ENCODE measurements at regions not wholly inside any gene's neighbourhood (a gene's known extent, or its start where the extent isn't known, plus 50 kb on each side); places are given as distances from the start of the nearest gene placed in this dataset.

- DNase-seq (ENCODE audit: low spot score): no peak
Observed at GRCh38 chr10:131799429-131799828, 101.4 kb upstream of the PPP2R2D start.

- no peak for DNase-seq (ENCODE audit: low spot score)
Observed at GRCh38 chr10:131802156-131802915, 98.5 kb upstream of the PPP2R2D start.

DNA sequence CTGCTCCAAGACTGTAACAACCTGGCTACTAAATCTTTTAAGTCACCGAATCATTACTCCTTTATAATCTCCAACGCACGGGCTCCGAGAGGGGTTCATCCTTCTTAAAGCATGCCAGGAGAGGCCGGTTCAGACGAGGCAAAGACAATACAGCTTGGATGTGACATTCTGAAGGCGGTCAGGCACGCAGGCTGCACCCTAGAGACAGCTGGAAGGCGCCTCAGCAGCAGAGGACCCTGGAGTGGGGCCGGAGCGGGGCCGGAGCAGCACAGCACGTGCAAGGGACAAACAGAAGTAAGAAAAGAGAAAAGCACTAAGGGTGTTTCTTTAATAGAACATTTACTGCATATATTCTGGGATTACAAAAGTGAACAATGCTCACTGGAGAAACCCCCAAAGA is 97.8 kb upstream of the PPP2R2D start:
- DNase-seq (ENCODE audit: low spot score): no peak

DNA sequence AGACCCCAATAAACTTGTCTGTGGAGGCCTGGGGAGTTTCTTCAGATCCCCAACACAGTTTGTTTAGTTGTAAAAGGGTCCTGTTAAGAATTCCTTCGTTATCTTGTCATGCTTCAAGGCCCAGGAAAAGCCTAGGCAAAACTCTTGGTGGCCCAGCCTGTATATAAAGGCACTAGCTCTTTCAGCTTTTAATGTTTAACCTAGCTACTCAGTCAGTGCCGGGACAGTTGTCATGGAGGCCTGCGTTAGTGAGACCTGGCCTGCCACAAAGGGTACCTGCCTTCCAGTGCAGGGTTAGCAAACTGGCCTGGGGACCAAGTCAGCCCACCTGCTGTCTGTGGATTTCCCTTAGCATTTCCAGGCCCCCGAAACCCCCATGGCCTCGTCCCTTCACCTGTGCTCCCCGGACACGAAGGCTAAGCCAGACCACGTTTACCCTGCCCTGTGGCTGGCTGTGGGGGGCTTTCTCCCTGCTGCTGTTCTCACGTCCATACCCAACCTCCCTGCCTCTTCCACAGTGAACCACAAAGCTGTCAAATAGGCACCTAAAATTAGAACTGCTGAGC is 96.9 kb upstream of the PPP2R2D start:
- DNase-seq (ENCODE audit: low spot score): no peak

GRCh38 chr10:131804551-131805295 is 96.1 kb upstream of the PPP2R2D start:
- DNase-seq (ENCODE audit: low spot score): no peak

- no peak for DNase-seq (ENCODE audit: low spot score)
Observed at GRCh38 chr10:131805696-131806095, 95.1 kb upstream of the PPP2R2D start.

- no peak for DNase-seq (ENCODE audit: low spot score)
Observed at GRCh38 chr10:131806146-131806545, 94.7 kb upstream of the PPP2R2D start.

DNA sequence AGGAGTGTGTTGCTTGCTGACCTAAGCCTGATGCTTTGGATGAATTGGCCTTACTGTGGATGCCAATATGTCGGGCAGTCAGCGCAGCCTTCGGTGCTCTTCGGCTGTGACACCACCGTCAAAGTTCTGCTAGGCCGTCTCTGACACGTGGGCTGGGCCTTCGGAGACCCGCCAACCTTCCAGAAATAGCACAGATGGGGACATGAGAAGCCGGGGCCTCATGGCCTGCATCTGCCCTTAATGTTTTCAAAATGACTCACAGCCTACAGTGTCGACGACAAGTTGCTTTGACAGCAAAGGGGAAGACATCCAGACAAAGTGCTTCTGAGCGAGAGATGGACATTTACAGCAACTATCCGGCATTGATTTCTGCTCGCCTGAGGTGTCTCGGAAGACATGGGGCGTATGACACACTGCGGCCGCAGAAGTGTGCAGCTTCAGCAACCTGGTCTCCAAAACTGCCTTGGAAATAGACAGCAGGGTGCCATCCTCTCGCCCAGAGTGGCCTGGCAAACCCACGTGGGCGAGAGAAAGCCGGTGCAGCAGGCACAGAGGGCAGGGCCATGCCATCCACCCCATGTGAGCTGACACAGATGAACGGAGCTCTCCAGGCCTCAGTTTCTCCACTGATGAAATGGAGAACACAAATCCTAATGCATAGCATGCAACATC is 94.0 kb upstream of the PPP2R2D start:
- no peak for DNase-seq (ENCODE audit: low spot score)

- DNase-seq (ENCODE audit: low spot score): no peak
Observed at GRCh38 chr10:131808370-131808930, 92.4 kb upstream of the PPP2R2D start.

DNA sequence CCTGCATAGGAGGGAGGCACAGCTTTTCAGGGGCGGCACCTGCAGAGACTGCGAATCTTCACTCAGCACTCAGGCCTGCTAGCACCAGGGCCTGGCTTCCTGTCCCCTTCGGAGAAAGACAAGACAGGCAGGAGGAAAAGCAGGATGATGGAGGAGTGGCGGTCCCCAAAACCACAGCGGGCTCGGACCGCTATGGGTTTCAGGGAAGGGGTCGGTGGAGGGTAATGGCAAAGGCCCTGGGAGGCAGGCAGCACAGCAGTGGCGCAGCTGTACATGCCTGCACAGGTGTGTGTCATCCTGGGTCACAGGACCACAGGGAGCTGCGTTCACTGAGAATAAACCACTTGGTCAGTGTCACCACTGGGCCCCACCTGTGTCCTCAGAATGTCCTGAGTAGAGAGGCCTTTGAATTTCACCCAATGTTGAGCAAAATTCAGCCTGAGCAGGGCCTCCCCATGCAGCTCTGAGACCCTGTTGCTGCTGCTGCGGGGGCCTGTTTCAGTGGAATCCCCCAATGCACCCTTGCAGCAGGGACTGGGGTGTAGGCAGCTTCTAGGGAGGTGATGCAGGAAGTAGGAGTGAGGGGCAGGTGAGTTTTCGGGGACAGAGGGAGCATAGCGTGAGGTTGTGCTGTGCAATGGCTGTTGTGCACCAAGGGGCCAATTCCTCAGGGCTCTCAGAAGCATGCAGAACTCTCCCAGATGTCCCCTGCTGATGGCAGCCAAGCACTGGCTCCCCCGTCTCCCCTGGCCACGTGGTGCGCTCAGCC is 90.6 kb upstream of the PPP2R2D start:
- DNase-seq (ENCODE audit: low spot score): no peak

- DNase-seq (ENCODE audit: low spot score): no peak
Observed at GRCh38 chr10:131810805-131811629, 89.8 kb upstream of the PPP2R2D start.

GRCh38 chr10:131811630-131812403 is 89.0 kb upstream of the PPP2R2D start:
- DNase-seq (ENCODE audit: low spot score): no peak

DNA sequence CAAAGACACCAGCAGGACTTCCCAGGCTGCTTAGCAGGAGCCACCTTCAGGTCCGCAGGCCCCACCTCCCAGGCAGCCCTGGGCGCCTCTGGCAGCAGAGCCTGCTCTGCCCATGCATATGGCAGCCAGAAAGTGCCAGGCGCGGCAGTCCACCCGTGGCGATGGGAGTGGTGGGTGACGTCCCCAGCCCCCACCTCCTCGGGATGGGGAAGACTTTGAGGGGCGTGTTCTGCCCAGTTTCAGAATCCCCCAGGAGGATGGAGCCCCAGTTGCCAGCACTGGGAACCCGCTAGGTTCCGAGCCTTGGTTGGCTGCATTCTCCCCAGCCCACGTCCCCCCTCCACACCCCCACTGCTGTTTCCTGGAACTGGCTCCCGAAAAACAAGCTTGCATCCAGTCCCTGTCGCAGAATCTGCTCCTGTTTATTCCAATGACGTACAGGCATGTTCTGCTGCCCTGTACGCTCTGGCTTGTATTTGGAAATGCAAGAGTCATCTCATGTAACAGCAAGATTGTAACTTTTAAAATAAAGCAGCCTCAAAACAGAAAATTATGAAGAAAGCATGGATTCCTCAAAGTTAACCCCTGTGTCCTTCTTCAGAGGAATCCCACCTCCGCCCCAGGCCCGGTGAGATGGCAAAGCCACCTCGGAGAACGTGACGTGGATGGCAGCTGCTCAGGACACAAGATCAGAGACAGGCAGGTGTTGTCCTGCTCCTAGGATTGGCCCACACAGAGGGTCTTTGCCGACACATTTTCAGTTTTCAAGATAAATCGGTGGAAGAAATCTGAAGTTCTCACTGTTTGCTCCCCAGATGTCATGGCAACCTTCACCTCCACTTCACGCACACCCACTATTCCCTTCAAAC is 87.8 kb upstream of the PPP2R2D start:
- no peak for DNase-seq (ENCODE audit: low spot score)

DNA sequence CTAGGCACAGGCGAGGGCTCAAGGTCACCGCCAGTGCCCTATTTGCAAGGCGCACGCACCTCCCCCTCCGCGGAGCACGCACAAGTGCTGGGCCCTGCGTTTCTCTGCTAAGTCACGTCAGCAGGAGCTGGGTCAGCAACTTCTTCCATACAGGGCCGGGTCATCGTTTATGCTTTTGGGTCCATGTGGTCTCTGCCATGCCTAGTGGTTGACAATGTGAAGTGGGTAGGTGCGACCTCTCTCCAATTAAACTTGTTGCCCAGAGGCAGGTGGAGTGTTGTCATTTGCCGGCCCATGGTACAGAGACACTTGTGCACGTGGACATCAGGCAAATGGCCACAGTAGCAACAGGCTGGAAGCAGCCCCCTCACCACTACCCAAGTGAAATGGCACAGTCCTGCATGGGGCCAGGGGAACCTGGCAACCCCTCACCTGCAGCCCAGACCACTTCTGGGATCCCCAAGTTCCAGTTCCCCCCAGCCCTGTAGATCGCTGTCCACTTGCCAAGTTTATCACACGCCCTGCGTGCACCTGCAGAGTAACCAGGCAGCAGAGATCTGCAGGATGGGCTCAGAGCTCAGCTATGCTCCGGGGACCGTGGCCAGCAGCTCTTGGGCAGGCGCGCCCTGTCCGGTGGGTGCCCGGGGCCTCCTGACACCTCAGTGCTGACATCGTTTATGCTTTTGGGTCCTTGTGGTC is 86.1 kb upstream of the PPP2R2D start:
- no peak for DNase-seq (ENCODE audit: low spot score)

GRCh38 chr10:131815266-131816156 is 85.3 kb upstream of the PPP2R2D start:
- no peak for DNase-seq (ENCODE audit: low spot score)

DNA sequence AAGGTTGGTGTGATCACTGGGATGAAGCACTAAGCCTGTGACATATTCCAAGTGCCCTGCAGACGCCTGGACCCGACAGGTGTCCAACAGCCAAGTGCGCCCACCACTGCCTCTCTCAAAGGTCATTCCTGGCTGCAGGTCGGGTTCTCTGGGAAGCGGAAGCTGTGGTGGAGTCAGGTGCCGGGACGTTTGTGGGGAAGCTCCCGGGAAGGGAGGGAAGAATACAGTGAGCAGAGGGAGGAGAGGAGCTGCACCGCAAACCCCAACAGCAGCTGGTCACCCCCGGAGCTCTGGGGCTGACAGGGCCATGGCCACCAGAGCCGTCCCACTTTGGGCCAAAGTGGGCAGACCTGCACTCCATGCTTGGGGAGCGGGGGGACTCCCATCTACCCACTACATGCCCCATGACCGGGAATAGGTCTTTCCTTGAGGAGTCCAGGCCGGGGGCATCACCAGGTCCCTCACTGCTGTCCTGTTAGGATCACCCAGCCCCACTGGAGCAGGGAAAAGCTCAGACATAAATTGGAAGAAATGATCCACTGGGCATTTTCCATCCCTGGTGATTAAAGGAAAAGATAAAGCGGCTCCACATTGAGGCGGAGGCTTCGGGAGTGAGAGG is 84.5 kb upstream of the PPP2R2D start:
- no peak for DNase-seq (ENCODE audit: low spot score)

Measured in hematopoietic multipotent progenitor cell treated with erythropoietin and hydrocortisone succinate and interleukin-3 and kit ligand, for 17 days (in vitro differentiated cells).